ENCODE measurements at regions not wholly inside any gene's neighbourhood (a gene's known extent, or its start where the extent isn't known, plus 50 kb on each side); places are given as distances from the start of the nearest gene placed in this dataset.

GRCh38 chr7:46839651-46840050 is 742.3 kb downstream of the TNS3 start:
- TF ChIP-seq POLR2A (IDR thresholded peaks at IDR 0.05), result no peak
- no peak for TF ChIP-seq CTCF (IDR thresholded peaks at IDR 0.05)

Data from heart left ventricle (tissue), 13 donors.